Skin epidermis (tissue), 12 donors: ENCODE measurements at regions not wholly inside any gene's neighbourhood (a gene's known extent, or its start where the extent isn't known, plus 50 kb on each side); places are given as distances from the start of the nearest gene placed in this dataset.
"Not testable (repeated sequence)": the region's sequence is repeated elsewhere in the genome, so short reads cannot be mapped to it uniquely, and the experiment has no call there.

ENCODE experiments used
- H3K27ac ChIP-seq, 21 experiments: fragments of 200-600 bp; sonication (generic) in 11 of 21; one replicate each; pipeline ENCODE4 v1.5.0; 2020; ENCODE audit warnings: mild to moderate bottlenecking in 3 of 21, inconsistent platforms in 2 of 21, moderate library complexity in 2 of 21
- H3K4me3 ChIP-seq, 7 experiments: fragments of 200-600 bp; sonication (generic) in 2 of 7; one replicate each; pipeline ENCODE4 v1.5.0; 2020; ENCODE audit warnings: inconsistent platforms in 2 of 7, mild to moderate bottlenecking in 2 of 7, moderate library complexity in 1 of 7

GRCh38 chr10:78450807-78451485 is 417.3 kb downstream of the RPS24 start:
- Histone ChIP-seq H3K4me3 (no peak overlapping the region), H3K27ac (no peak overlapping the region)

- H3K4me3 ChIP-seq: no peak overlapping the region
- H3K27ac ChIP-seq: no peak overlapping the region
These were observed 417.9 kb downstream of the RPS24 start for GRCh38 chr10:78451592-78451991.

- H3K4me3 ChIP-seq: no peak overlapping the region
- no peak overlapping the region for H3K27ac ChIP-seq
These were observed 420.5 kb downstream of the RPS24 start for GRCh38 chr10:78454123-78454645.

- Histone ChIP-seq H3K4me3 (no peak overlapping the region), H3K27ac (no peak overlapping the region)
These were observed 421.6 kb downstream of the RPS24 start for GRCh38 chr10:78455236-78455635.

- H3K27ac ChIP-seq: no peak overlapping the region
- no peak overlapping the region for H3K4me3 ChIP-seq
These were observed 422.1 kb downstream of the RPS24 start for GRCh38 chr10:78455811-78456210.

- H3K4me3 ChIP-seq: no peak overlapping the region
These were observed 423.2 kb downstream of the RPS24 start for GRCh38 chr10:78456649-78457400.

GRCh38 chr10:78457804-78458482 is 424.3 kb downstream of the RPS24 start:
- H3K27ac ChIP-seq: no peak overlapping the region
- H3K4me3 ChIP-seq: no peak overlapping the region

More at GRCh38 chr10:78456649-78457400, 423.2 kb downstream of the RPS24 start:
- H3K27ac ChIP-seq: no peak overlapping the region

GRCh38 chr10:78458983-78459638 is 425.4 kb downstream of the RPS24 start:
- H3K27ac ChIP-seq: no peak overlapping the region

GRCh38 chr10:78459639-78460037 is 426.0 kb downstream of the RPS24 start:
- Histone ChIP-seq H3K27ac (no peak overlapping the region), H3K4me3 (no peak overlapping the region)

More at GRCh38 chr10:78458983-78459638, 425.4 kb downstream of the RPS24 start:
- H3K4me3 ChIP-seq: no peak overlapping the region

- H3K27ac ChIP-seq: no peak overlapping the region
- H3K4me3 ChIP-seq: no peak overlapping the region
These were observed 426.5 kb downstream of the RPS24 start for GRCh38 chr10:78460204-78460603.

- Histone ChIP-seq H3K4me3 (no peak overlapping the region), H3K27ac (no peak overlapping the region)
These were observed 427.7 kb downstream of the RPS24 start for GRCh38 chr10:78461333-78461732.

- Histone ChIP-seq H3K27ac (no peak overlapping the region), H3K4me3 (no peak overlapping the region)
These were observed 428.5 kb downstream of the RPS24 start for GRCh38 chr10:78462176-78462575.

GRCh38 chr10:78462726-78463228 is 429.1 kb downstream of the RPS24 start:
- Histone ChIP-seq H3K27ac (no peak overlapping the region), H3K4me3 (no peak overlapping the region)

GRCh38 chr10:78464118-78464855 is 430.6 kb downstream of the RPS24 start:
- Histone ChIP-seq H3K4me3 (no peak overlapping the region), H3K27ac (no peak overlapping the region)

- Histone ChIP-seq H3K27ac (no peak overlapping the region), H3K4me3 (no peak overlapping the region)
These were observed 431.2 kb downstream of the RPS24 start for GRCh38 chr10:78464856-78465267.

- no peak overlapping the region for H3K27ac ChIP-seq
- H3K4me3 ChIP-seq: no peak overlapping the region
These were observed 431.8 kb downstream of the RPS24 start for GRCh38 chr10:78465431-78465830.

- no peak overlapping the region for H3K27ac ChIP-seq
- H3K4me3 ChIP-seq: no peak overlapping the region
These were observed 433.9 kb downstream of the RPS24 start for GRCh38 chr10:78467496-78468106.

GRCh38 chr10:78468731-78469130 is 435.1 kb downstream of the RPS24 start:
- H3K4me3 ChIP-seq, H3K27ac ChIP-seq: not testable (repeated sequence)
